ENCODE measurements at regions not wholly inside any gene's neighbourhood (a gene's known extent, or its start where the extent isn't known, plus 50 kb on each side); places are given as distances from the start of the nearest gene placed in this dataset.
"Not testable (repeated sequence)": the region's sequence is repeated elsewhere in the genome, so short reads cannot be mapped to it uniquely, and the experiment has no call there.

- TF ChIP-seq CTCF (IDR thresholded peaks at IDR 0.05; ENCODE audit: low read depth, low read length); POLR2A (IDR thresholded peaks at IDR 0.05; ENCODE audit: extremely low read depth, insufficient read length); MAX (IDR thresholded peaks at IDR 0.05; ENCODE audit: low read depth, low read length): not testable (repeated sequence)
Measured at GRCh38 chr12:47357006-47357405, 277.2 kb upstream of the AMIGO2 start.

Data from NB4 (cell line).